ENCODE measurements at regions not wholly inside any gene's neighbourhood (a gene's known extent, or its start where the extent isn't known, plus 50 kb on each side); places are given as distances from the start of the nearest gene placed in this dataset.

GRCh38 chr10:3681642-3682554 is 103.1 kb downstream of the KLF6 start:
- H3K4me3 Mint-ChIP-seq, result no peak overlapping the region
- no peak overlapping the region for H2AFZ ChIP-seq (ENCODE audit: insufficient read depth, low read depth, low read length, poor library complexity, severe bottlenecking)
- H3K9me3 ChIP-seq (ENCODE audit: control extremely low read depth in 1 of 3, control insufficient read depth in 2 of 3, insufficient read depth in 1 of 3, low read length in 2 of 3), result no peaks in the 10 kb centered on the region
- H3K27ac Mint-ChIP-seq, result no peak overlapping the region
- CTCF ChIA-PET, result no interaction called here
- POLR2A ChIA-PET, result no interaction called here
- no peaks in the 10 kb centered on the region for H3K36me3 ChIP-seq (replicated peaks in 1 of 2; ENCODE audit: control extremely low read depth in 1 of 2, control insufficient read depth in 1 of 2, extremely low read depth in 1 of 2, insufficient read depth in 2 of 2, low read length in 1 of 2)
- H3K9me3 Mint-ChIP-seq (ENCODE audit: insufficient read depth), result no peaks in the 10 kb centered on the region
- no peaks in the 10 kb centered on the region for H3K27me3 Mint-ChIP-seq
- H3K4me2 ChIP-seq (replicated peaks; ENCODE audit: low read depth, low read length, poor library complexity, severe bottlenecking), result no peak overlapping the region
- peaks cover under 1% of the 10 kb centered on the region for H3K4me1 Mint-ChIP-seq
- 92% methylated on average over 20 of the region's 23 CpGs for WGBS (ENCODE audit: insufficient coverage)
- TF ChIP-seq, protein P1, sequence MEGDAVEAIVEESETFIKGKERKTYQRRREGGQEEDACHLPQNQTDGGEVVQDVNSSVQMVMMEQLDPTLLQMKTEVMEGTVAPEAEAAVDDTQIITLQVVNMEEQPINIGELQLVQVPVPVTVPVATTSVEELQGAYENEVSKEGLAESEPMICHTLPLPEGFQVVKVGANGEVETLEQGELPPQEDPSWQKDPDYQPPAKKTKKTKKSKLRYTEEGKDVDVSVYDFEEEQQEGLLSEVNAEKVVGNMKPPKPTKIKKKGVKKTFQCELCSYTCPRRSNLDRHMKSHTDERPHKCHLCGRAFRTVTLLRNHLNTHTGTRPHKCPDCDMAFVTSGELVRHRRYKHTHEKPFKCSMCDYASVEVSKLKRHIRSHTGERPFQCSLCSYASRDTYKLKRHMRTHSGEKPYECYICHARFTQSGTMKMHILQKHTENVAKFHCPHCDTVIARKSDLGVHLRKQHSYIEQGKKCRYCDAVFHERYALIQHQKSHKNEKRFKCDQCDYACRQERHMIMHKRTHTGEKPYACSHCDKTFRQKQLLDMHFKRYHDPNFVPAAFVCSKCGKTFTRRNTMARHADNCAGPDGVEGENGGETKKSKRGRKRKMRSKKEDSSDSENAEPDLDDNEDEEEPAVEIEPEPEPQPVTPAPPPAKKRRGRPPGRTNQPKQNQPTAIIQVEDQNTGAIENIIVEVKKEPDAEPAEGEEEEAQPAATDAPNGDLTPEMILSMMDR (IDR thresholded peaks at IDR 0.05), result no peak
- no peak for TF ChIP-seq EZH2 (IDR thresholded peaks at IDR 0.05; ENCODE audit: borderline replicate concordance, insufficient read depth, low read depth, low read length, poor library complexity, severe bottlenecking)
- H3K4me1 ChIP-seq (ENCODE audit: control insufficient read depth in 2 of 2, insufficient read depth in 2 of 2, low read length in 2 of 2), result no peaks in the 10 kb centered on the region
- ATAC-seq (ENCODE audit: low read depth) (no peak), DNase-seq (no peak)
- no peaks in the 10 kb centered on the region for H3K27me3 ChIP-seq (replicated peaks in 1 of 4; ENCODE audit: control extremely low read depth in 1 of 4, control insufficient read depth in 3 of 4, insufficient read depth in 4 of 4, low read length in 3 of 4)
- H3K27ac ChIP-seq (ENCODE audit: low read length in 2 of 2), result no peak overlapping the region
- no peaks in the 10 kb centered on the region for H4K20me1 ChIP-seq (ENCODE audit: control insufficient read depth, insufficient read depth, low read length, poor library complexity, severe bottlenecking)
- H3K79me2 ChIP-seq (ENCODE audit: control insufficient read depth, insufficient read depth, low read length), result no peaks in the 10 kb centered on the region
- H3K4me3 ChIP-seq (ENCODE audit: control extremely low read depth in 1 of 5, extremely low read depth in 1 of 5, insufficient read depth in 1 of 5, low read depth in 2 of 5, low read length in 4 of 5), result no peak overlapping the region
- H3K9ac ChIP-seq (ENCODE audit: low read length), result no peak overlapping the region
- intact Hi-C loops (cut with micrococcal nuclease), result no loop called here

DNA sequence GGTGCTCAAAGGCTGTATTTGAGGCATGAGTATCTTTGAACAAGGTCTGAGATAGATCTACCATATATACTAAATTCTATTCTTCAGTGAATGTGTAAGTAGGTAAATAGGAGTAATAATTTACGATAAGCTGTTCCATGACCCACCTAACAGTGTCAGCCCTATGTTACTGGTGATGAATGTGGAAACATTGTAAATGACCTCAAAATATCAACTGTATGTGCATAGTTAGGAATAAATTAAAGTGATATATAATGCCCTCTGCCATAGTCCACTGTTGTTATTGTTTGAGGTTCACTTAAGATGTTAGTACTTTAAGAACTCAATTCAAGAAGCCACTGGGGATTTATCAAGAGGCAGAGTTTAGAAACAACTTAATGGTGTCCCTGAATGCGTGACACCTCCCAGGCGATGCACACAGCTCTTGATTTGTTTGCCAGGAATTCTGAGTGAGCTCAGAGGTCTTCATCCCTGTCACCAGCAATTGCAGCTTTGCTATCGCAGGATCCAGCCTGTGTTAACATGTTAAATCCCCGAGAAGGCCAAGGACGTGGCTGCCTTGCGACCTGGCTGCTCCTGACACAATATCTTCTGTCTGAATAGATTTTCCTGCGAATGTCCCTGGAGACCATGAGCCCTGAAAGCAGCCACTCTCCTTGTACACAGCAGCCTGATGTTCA is 104.9 kb downstream of the KLF6 start:
- Histone ChIP-seq H3K79me2 (ENCODE audit: control insufficient read depth, insufficient read depth, low read length) (no peaks in the 10 kb centered on the region), H3K9ac (ENCODE audit: low read length) (no peak overlapping the region), H2AFZ (ENCODE audit: insufficient read depth, low read depth, low read length, poor library complexity, severe bottlenecking) (no peak overlapping the region), H3K27me3 (replicated peaks in 1 of 4; ENCODE audit: control extremely low read depth in 1 of 4, control insufficient read depth in 3 of 4, insufficient read depth in 4 of 4, low read length in 3 of 4) (no peaks in the 10 kb centered on the region), H4K20me1 (ENCODE audit: control insufficient read depth, insufficient read depth, low read length, poor library complexity, severe bottlenecking) (no peaks in the 10 kb centered on the region), H3K4me2 (replicated peaks; ENCODE audit: low read depth, low read length, poor library complexity, severe bottlenecking) (no peak overlapping the region), H3K9me3 (ENCODE audit: control extremely low read depth in 1 of 3, control insufficient read depth in 2 of 3, insufficient read depth in 1 of 3, low read length in 2 of 3) (no peaks in the 10 kb centered on the region), H3K4me3 (ENCODE audit: control extremely low read depth in 1 of 5, extremely low read depth in 1 of 5, insufficient read depth in 1 of 5, low read depth in 2 of 5, low read length in 4 of 5) (no peak overlapping the region), H3K36me3 (replicated peaks in 1 of 2; ENCODE audit: control extremely low read depth in 1 of 2, control insufficient read depth in 1 of 2, extremely low read depth in 1 of 2, insufficient read depth in 2 of 2, low read length in 1 of 2) (no peaks in the 10 kb centered on the region), H3K27ac (ENCODE audit: low read length in 2 of 2) (no peak overlapping the region), H3K4me1 (ENCODE audit: control insufficient read depth in 2 of 2, insufficient read depth in 2 of 2, low read length in 2 of 2) (peaks cover 0 to 5% of the 10 kb centered on the region in 2 donors)
- H3K4me3 Mint-ChIP-seq, result no peak overlapping the region
- POLR2A ChIA-PET, result no interaction called here
- 96% methylated on average over 6 of the region's 8 CpGs for WGBS (ENCODE audit: insufficient coverage)
- no peak for ATAC-seq (ENCODE audit: low read depth)
- H3K27me3 Mint-ChIP-seq, result no peaks in the 10 kb centered on the region
- H3K9me3 Mint-ChIP-seq (ENCODE audit: insufficient read depth), result no peaks in the 10 kb centered on the region
- TF ChIP-seq, protein P1 (IDR thresholded peaks at IDR 0.05), result no peak
- no peak for TF ChIP-seq EZH2 (IDR thresholded peaks at IDR 0.05; ENCODE audit: borderline replicate concordance, insufficient read depth, low read depth, low read length, poor library complexity, severe bottlenecking)
- H3K27ac Mint-ChIP-seq, result no peak overlapping the region
- CTCF ChIA-PET, result no interaction called here
- intact Hi-C loops (cut with micrococcal nuclease), result no loop called here
- no peak for DNase-seq
- H3K4me1 Mint-ChIP-seq, result peaks cover 6% of the 10 kb centered on the region

Measured in B cell (primary cell).